HEK293T (cell line): ENCODE measurements at regions not wholly inside any gene's neighbourhood (a gene's known extent, or its start where the extent isn't known, plus 50 kb on each side); places are given as distances from the start of the nearest gene placed in this dataset.

Experiments
- BHLHE40 ChIP-seq: fragments of 450-650 bp; IDR thresholded peaks from 2 replicates; pipeline ENCODE4 v1.6.1; 2016; ENCODE audit warnings: mild to moderate bottlenecking, moderate library complexity, borderline replicate concordance
- L3MBTL2 ChIP-seq: fragments of 450-650 bp; conservative IDR thresholded peaks from 2 replicates; pipeline ENCODE4 v1.6.1; 2016; ENCODE audit warnings: mild to moderate bottlenecking
- SP1 ChIP-seq: fragments of 450-650 bp; IDR thresholded peaks from 2 replicates; pipeline ENCODE4 v1.6.1; 2017
- TARDBP ChIP-seq: fragments of 450-650 bp; IDR thresholded peaks from 2 replicates; pipeline ENCODE4 v1.6.1; 2016
- ZNF384 ChIP-seq: fragments of 450-650 bp; IDR thresholded peaks from 2 replicates; pipeline ENCODE4 v1.6.1; 2016

DNA sequence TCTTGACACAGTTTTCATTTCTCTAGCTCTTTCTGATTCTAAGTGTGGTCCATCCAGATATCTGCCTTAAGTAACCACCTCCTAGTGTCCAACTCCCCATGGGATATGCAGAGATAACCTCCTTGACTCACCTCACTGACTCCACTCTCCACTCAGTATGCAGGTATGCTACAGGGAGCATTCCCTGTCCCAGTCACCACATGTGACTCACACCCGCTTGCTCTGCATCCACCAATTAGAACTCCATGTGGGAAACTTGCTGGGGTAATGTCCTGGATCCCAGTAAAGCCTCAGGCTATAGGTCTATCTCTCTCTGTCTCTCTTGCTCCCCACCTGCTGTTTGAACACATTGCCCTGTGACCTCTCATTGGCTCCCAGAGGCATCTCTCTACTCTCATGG lies 563.9 kb downstream of the HTR1A start:
- TF ChIP-seq SP1 = no peak
- TF ChIP-seq L3MBTL2 = no peak
- TF ChIP-seq BHLHE40 = no peak
- no peak for TF ChIP-seq ZNF384
- no peak for TF ChIP-seq TARDBP
